ENCODE measurements at regions not wholly inside any gene's neighbourhood (a gene's known extent, or its start where the extent isn't known, plus 50 kb on each side); places are given as distances from the start of the nearest gene placed in this dataset.

GRCh38 chr5:90227683-90228082, 181.9 kb downstream of the CETN3 start:
- Histone ChIP-seq H2AFZ (ENCODE audit: low read length) (no peak overlapping the region), H3K36me3 (ENCODE audit: control insufficient read depth in 2 of 4, insufficient read depth in 4 of 4, low read length in 3 of 4) (no peaks in the 10 kb centered on the region), H4K8ac (ENCODE audit: extremely low read depth, insufficient read depth, low read length) (no peak overlapping the region), H3K4me1 (replicated peaks in 1 of 4; ENCODE audit: control insufficient read depth in 3 of 4, insufficient read depth in 4 of 4, low read length in 3 of 4) (no peaks in the 10 kb centered on the region), H4K5ac (ENCODE audit: insufficient read length, low read depth, low read length) (no peak overlapping the region), H3K79me2 (ENCODE audit: control insufficient read depth in 1 of 2, insufficient read depth in 2 of 2, low read length in 2 of 2) (no peaks in the 10 kb centered on the region), H4K20me1 (replicated peaks in 1 of 2; ENCODE audit: control insufficient read depth in 1 of 2, insufficient read depth in 2 of 2, low read length in 2 of 2) (no peaks in the 10 kb centered on the region), H3K18ac (ENCODE audit: extremely low read depth, low read length) (no peak overlapping the region), H3K56ac (replicated peaks; ENCODE audit: insufficient read length, low read depth, low read length) (no peak overlapping the region), H3K4me2 (ENCODE audit: insufficient read depth in 1 of 2, low read depth in 2 of 2, low read length in 2 of 2) (no peak overlapping the region), H4K91ac (replicated peaks; ENCODE audit: insufficient read length, low read length) (no peak overlapping the region), H3K79me1 (ENCODE audit: low read depth, low read length) (no peaks in the 10 kb centered on the region), H3K27ac (ENCODE audit: low read depth, low read length) (no peak overlapping the region), H3K27me3 (replicated peaks in 1 of 4; ENCODE audit: control insufficient read depth in 3 of 4, extremely low read depth in 1 of 4, insufficient read depth in 3 of 4, low read length in 3 of 4) (no peaks in the 10 kb centered on the region), H2BK20ac (ENCODE audit: low read length) (no peak overlapping the region), H2BK15ac (ENCODE audit: low read length) (no peak overlapping the region), H2AK5ac (ENCODE audit: low read depth, low read length) (no peak overlapping the region), H3K23me2 (ENCODE audit: low read depth, low read length) (no peaks in the 10 kb centered on the region), H3K9me3 (ENCODE audit: insufficient read depth in 2 of 2, low read depth in 1 of 2, low read length in 1 of 2) (no peaks in the 10 kb centered on the region), H2BK5ac (ENCODE audit: low read depth, low read length) (no peak overlapping the region), H3K9ac (replicated peaks in 1 of 4; ENCODE audit: extremely low read depth in 1 of 4, low read depth in 3 of 4, low read length in 3 of 4) (no peak overlapping the region), H2BK120ac (replicated peaks; ENCODE audit: low read depth, low read length) (no peak overlapping the region), H3K14ac (ENCODE audit: insufficient read length) (no peak overlapping the region), H3K23ac (ENCODE audit: insufficient read length) (no peak overlapping the region), H3K4ac (replicated peaks; ENCODE audit: insufficient read length, low read depth, low read length) (no peak overlapping the region), H2BK12ac (ENCODE audit: low read depth, low read length) (no peak overlapping the region), H3K4me3 (ENCODE audit: extremely low read depth in 1 of 4, insufficient read depth in 2 of 4, low read depth in 3 of 4, low read length in 4 of 4) (no peak overlapping the region)
- FAIRE-seq (no peak), DNase-seq (ENCODE audit: low read depth in 1 of 2, low spot score in 2 of 2) (no peak)
- ChIA-PET CTCF (ENCODE audit: partially characterized antibody) (interaction anchor here (0.5 kb wide), 1 partner anchor 36 kb away, joined by 3 read pairs; no protein-coding TSS in a partner anchor), POLR2A (ENCODE audit: partially characterized antibody) (no interaction called here)
- 68% methylated on average over 3 of the region's 3 CpGs; no CpG with 5 or more reads in 1 of the 2 experiments for WGBS, 2 experiments (ENCODE audit: extremely low coverage in 1 of 2, insufficient coverage in 1 of 2, insufficient read length in 1 of 2, insufficient replicate concordance in 2 of 2, low coverage in 1 of 2, low lambda C conversion rate in 2 of 2, missing lambda C conversion rate in 1 of 2)
- TF ChIP-seq MAX (IDR thresholded peaks at IDR 0.05) (no peak), PHF8 (conservative IDR thresholded peaks at IDR 0.05; ENCODE audit: low read depth, low read length) (no peak), SP4 (IDR thresholded peaks at IDR 0.05; ENCODE audit: low read length) (no peak), FOSL1 (IDR thresholded peaks at IDR 0.05; ENCODE audit: insufficient read depth, low read depth, low read length) (no peak), KDM1A (IDR thresholded peaks at IDR 0.05; ENCODE audit: borderline replicate concordance, low read length) (no peak), YY1 (IDR thresholded peaks at IDR 0.05; ENCODE audit: low read depth, low read length) (no peak), ZNF274 (IDR thresholded peaks at IDR 0.05; ENCODE audit: borderline replicate concordance, extremely low read depth, low read length) (no peak), BCL11A (IDR thresholded peaks at IDR 0.05; ENCODE audit: low read depth in 2 of 2, low read length in 2 of 2) (no peak), JUN (IDR thresholded peaks at IDR 0.05; ENCODE audit: low read depth, low read length) (no peak), TBP (IDR thresholded peaks at IDR 0.05; ENCODE audit: low read depth, low read length) (no peak), SRF (IDR thresholded peaks at IDR 0.05; ENCODE audit: low read depth, low read length) (no peak), POU5F1 (IDR thresholded peaks at IDR 0.05; ENCODE audit: low read depth, low read length) (no peak), CBX8 (IDR thresholded peaks at IDR 0.05; ENCODE audit: borderline replicate concordance, low read depth, low read length) (no peak), GTF2F1 (IDR thresholded peaks at IDR 0.05; ENCODE audit: borderline replicate concordance, low read depth, low read length) (no peak), TAF1 (IDR thresholded peaks at IDR 0.05; ENCODE audit: low read depth, low read length) (no peak)
